ENCODE measurements at regions not wholly inside any gene's neighbourhood (a gene's known extent, or its start where the extent isn't known, plus 50 kb on each side); places are given as distances from the start of the nearest gene placed in this dataset.

- Histone ChIP-seq H3K27me3 (ENCODE audit: control insufficient read depth, insufficient read depth, low read length, poor library complexity, severe bottlenecking) (no peaks in the 10 kb centered on the region), H3K9me3 (ENCODE audit: control insufficient read depth, low read length) (no peaks in the 10 kb centered on the region), H3K9ac (ENCODE audit: extremely low read depth, low read length, poor library complexity, severe bottlenecking) (no peak overlapping the region), H3K4me3 (ENCODE audit: low read length) (no peak overlapping the region), H3K27ac (ENCODE audit: low read depth, low read length) (no peak overlapping the region), H3K36me3 (ENCODE audit: control insufficient read depth, insufficient read depth, low read length) (no peaks in the 10 kb centered on the region), H3K4me1 (ENCODE audit: control insufficient read depth, insufficient read depth, low read length) (no peaks in the 10 kb centered on the region)
- no peak overlapping the region for H3K27ac Mint-ChIP-seq
- no peak overlapping the region for H3K4me3 Mint-ChIP-seq
- no peak for DNase-seq
- no peak for TF ChIP-seq CTCF (conservative IDR thresholded peaks at IDR 0.05)
- H3K27me3 Mint-ChIP-seq (ENCODE audit: insufficient read depth): no peaks in the 10 kb centered on the region
- H3K9me3 Mint-ChIP-seq: no peaks in the 10 kb centered on the region
- WGBS, 2 experiments (ENCODE audit: insufficient coverage in 1 of 2, insufficient read length in 1 of 2): 94 to 95% methylated on average over 3 of the region's 3 CpGs
- H3K4me1 Mint-ChIP-seq: no peaks in the 10 kb centered on the region
- no peaks in the 10 kb centered on the region for H3K36me3 Mint-ChIP-seq (ENCODE audit: low read depth)
These were observed 131.8 kb upstream of the RAG2 start for GRCh38 chr11:36729825-36730224.

DNA sequence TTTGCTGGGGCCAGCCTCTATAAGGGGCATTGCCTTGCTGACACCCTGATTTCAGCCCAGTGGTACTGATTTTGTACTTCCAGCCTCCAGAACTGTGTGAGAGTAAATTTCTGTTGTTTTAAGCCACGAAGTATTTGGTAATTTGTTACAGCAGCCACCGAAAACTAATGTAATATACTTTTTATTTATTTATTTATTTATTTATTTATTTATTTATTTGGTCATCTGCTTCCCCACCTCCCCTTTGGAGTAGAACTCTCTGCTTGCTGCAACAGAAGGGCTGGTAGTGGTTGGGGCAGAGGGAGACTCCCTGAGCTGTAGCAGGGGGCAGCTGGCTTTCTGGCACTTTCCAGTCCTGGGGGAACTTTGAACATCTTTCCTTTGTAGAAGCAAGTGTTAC is 128.4 kb upstream of the RAG2 start:
- Histone ChIP-seq H3K9me3 (ENCODE audit: control insufficient read depth, low read length) (no peaks in the 10 kb centered on the region), H3K27me3 (ENCODE audit: control insufficient read depth, insufficient read depth, low read length, poor library complexity, severe bottlenecking) (no peaks in the 10 kb centered on the region), H3K36me3 (ENCODE audit: control insufficient read depth, insufficient read depth, low read length) (no peaks in the 10 kb centered on the region), H3K4me3 (ENCODE audit: low read length) (no peak overlapping the region), H3K27ac (ENCODE audit: low read depth, low read length) (no peak overlapping the region), H3K9ac (ENCODE audit: extremely low read depth, low read length, poor library complexity, severe bottlenecking) (no peak overlapping the region), H3K4me1 (ENCODE audit: control insufficient read depth, insufficient read depth, low read length) (no peaks in the 10 kb centered on the region)
- TF ChIP-seq CTCF (conservative IDR thresholded peaks at IDR 0.05): no peak
- Mint-ChIP-seq H3K27me3 (ENCODE audit: insufficient read depth) (peaks cover 3% of the 10 kb centered on the region), H3K4me3 (no peak overlapping the region), H3K36me3 (ENCODE audit: low read depth) (no peaks in the 10 kb centered on the region), H3K4me1 (no peaks in the 10 kb centered on the region), H3K27ac (no peak overlapping the region), H3K9me3 (no peaks in the 10 kb centered on the region)
- no peak for DNase-seq
- no CpG with 5 or more reads among the region's 2 CpGs for WGBS, 2 experiments (ENCODE audit: insufficient coverage in 1 of 2, insufficient read length in 1 of 2)

GRCh38 chr11:36724742-36725385 is 126.8 kb upstream of the RAG2 start:
- Mint-ChIP-seq H3K36me3 (ENCODE audit: low read depth) (no peaks in the 10 kb centered on the region), H3K27me3 (ENCODE audit: insufficient read depth) (peaks cover 4% of the 10 kb centered on the region), H3K27ac (no peak overlapping the region), H3K9me3 (no peaks in the 10 kb centered on the region), H3K4me1 (no peaks in the 10 kb centered on the region), H3K4me3 (no peak overlapping the region)
- WGBS, 2 experiments (ENCODE audit: insufficient coverage in 1 of 2, insufficient read length in 1 of 2): 91 to 97% methylated on average over 5 of the region's 5 CpGs
- no peak for DNase-seq
- Histone ChIP-seq H3K4me3 (ENCODE audit: low read length) (no peak overlapping the region), H3K27ac (ENCODE audit: low read depth, low read length) (no peak overlapping the region), H3K27me3 (ENCODE audit: control insufficient read depth, insufficient read depth, low read length, poor library complexity, severe bottlenecking) (no peaks in the 10 kb centered on the region), H3K4me1 (ENCODE audit: control insufficient read depth, insufficient read depth, low read length) (no peaks in the 10 kb centered on the region), H3K9ac (ENCODE audit: extremely low read depth, low read length, poor library complexity, severe bottlenecking) (no peak overlapping the region), H3K36me3 (ENCODE audit: control insufficient read depth, insufficient read depth, low read length) (no peaks in the 10 kb centered on the region), H3K9me3 (ENCODE audit: control insufficient read depth, low read length) (no peaks in the 10 kb centered on the region)
- TF ChIP-seq CTCF (conservative IDR thresholded peaks at IDR 0.05): no peak
